ENCODE measurements at regions not wholly inside any gene's neighbourhood (a gene's known extent, or its start where the extent isn't known, plus 50 kb on each side); places are given as distances from the start of the nearest gene placed in this dataset.

DNA sequence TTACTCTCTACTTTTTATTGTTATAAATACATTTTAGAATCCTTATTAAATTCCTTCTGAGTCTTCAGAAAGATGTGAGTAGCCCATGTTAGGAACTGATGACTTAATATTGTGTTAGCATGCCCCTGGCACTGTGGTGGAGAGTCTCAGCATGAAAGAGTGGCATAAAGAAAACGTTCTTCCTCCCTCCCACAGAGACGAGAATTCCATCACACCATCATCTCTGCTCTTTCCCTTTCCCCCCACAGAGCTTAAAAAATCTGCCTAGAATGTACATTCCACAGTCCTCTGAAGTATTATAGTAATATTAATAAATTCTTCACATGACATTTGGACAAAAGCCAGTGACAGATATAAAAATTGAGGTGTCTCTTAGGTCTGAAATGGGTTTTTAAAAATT is 117.8 kb upstream of the DKK2 start:
- no peak for TF ChIP-seq POLR2A (IDR thresholded peaks at IDR 0.05)
- TF ChIP-seq EP300 (IDR thresholded peaks at IDR 0.05): no peak
- TF ChIP-seq, protein P1, sequence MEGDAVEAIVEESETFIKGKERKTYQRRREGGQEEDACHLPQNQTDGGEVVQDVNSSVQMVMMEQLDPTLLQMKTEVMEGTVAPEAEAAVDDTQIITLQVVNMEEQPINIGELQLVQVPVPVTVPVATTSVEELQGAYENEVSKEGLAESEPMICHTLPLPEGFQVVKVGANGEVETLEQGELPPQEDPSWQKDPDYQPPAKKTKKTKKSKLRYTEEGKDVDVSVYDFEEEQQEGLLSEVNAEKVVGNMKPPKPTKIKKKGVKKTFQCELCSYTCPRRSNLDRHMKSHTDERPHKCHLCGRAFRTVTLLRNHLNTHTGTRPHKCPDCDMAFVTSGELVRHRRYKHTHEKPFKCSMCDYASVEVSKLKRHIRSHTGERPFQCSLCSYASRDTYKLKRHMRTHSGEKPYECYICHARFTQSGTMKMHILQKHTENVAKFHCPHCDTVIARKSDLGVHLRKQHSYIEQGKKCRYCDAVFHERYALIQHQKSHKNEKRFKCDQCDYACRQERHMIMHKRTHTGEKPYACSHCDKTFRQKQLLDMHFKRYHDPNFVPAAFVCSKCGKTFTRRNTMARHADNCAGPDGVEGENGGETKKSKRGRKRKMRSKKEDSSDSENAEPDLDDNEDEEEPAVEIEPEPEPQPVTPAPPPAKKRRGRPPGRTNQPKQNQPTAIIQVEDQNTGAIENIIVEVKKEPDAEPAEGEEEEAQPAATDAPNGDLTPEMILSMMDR (IDR thresholded peaks at IDR 0.05): no peak
